Suprapubic skin (tissue), 3 donors: ENCODE measurements at regions not wholly inside any gene's neighbourhood (a gene's known extent, or its start where the extent isn't known, plus 50 kb on each side); places are given as distances from the start of the nearest gene placed in this dataset.

Source experiments
- CTCF ChIP-seq, 2 donors: fragments of 200-600 bp in 1 of 2; fragments of 450-650 bp in 1 of 2; sonication (generic) in 1 of 2; IDR thresholded peaks; one replicate each; pipeline ENCODE4 v1.5.1; 2016 to 2019; ENCODE audit warnings: antibody characterized with exemption in 2 of 2, mild to moderate bottlenecking in 1 of 2, moderate library complexity in 1 of 2
- EP300 ChIP-seq: sonication (generic); formaldehyde crosslinking; IDR thresholded peaks from one replicate; pipeline ENCODE4 v1.6.1; 2017; ENCODE audit warnings: antibody characterized with exemption
- POLR2A ChIP-seq, 2 donors: fragments of 450-650 bp; IDR thresholded peaks; one replicate each; pipeline ENCODE4 v1.6.1; 2017; ENCODE audit warnings: antibody characterized with exemption in 2 of 2, mild to moderate bottlenecking in 2 of 2, moderate library complexity in 2 of 2

DNA sequence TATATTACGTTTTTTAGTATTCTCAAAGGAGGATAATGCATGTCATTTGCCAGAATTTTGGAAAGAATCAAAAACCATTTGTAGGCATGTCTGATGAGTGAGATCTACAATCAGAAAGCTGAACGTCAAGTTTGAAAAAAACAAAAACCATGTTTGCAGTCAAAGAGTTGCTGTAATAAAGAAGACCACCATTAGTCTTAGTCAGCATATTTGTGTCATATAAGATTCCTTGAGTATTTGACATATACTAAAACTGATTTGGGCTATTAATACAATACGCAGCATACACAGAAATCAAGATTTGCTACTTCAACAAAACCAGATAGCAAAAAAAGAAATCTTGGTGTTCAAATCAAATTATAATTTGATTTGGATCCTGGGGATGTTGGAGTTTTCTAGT, 247.5 kb downstream of the SAMD5 start:
- TF ChIP-seq CTCF (IDR thresholded peaks at IDR 0.05), result no peak
- TF ChIP-seq EP300, result no peak
- no peak for TF ChIP-seq POLR2A (IDR thresholded peaks at IDR 0.05)
